ENCODE measurements at regions not wholly inside any gene's neighbourhood (a gene's known extent, or its start where the extent isn't known, plus 50 kb on each side); places are given as distances from the start of the nearest gene placed in this dataset.

- TF ChIP-seq ZFX (IDR thresholded peaks at IDR 0.05; ENCODE audit: borderline replicate concordance): no peak
- TF ChIP-seq CTCF (IDR thresholded peaks at IDR 0.05): no peak
- H3K27ac ChIP-seq: no peak overlapping the region
These were observed 398.5 kb upstream of the SASH1 start for GRCh38 chr6:147944122-147944521.

- TF ChIP-seq CTCF (IDR thresholded peaks at IDR 0.05): no peak
- no peak for TF ChIP-seq ZFX (IDR thresholded peaks at IDR 0.05; ENCODE audit: borderline replicate concordance)
These were observed 395.1 kb upstream of the SASH1 start for GRCh38 chr6:147947521-147947920.

GRCh38 chr6:147949981-147950622 lies 392.5 kb upstream of the SASH1 start:
- TF ChIP-seq CTCF (IDR thresholded peaks at IDR 0.05) (no peak), ZFX (IDR thresholded peaks at IDR 0.05; ENCODE audit: borderline replicate concordance) (no peak)
- H3K27ac ChIP-seq: no peak overlapping the region

More at GRCh38 chr6:147947521-147947920, 395.1 kb upstream of the SASH1 start:
- H3K27ac ChIP-seq: no peak overlapping the region

GRCh38 chr6:147950623-147950987 lies 392.0 kb upstream of the SASH1 start:
- no peak for TF ChIP-seq CTCF (IDR thresholded peaks at IDR 0.05)
- no peak overlapping the region for H3K27ac ChIP-seq

GRCh38 chr6:147951726-147952125 lies 390.9 kb upstream of the SASH1 start:
- TF ChIP-seq CTCF (IDR thresholded peaks at IDR 0.05) (no peak), ZFX (IDR thresholded peaks at IDR 0.05; ENCODE audit: borderline replicate concordance) (no peak)
- no peak overlapping the region for H3K27ac ChIP-seq

- H3K27ac ChIP-seq: no peak overlapping the region
- TF ChIP-seq ZFX (IDR thresholded peaks at IDR 0.05; ENCODE audit: borderline replicate concordance) (no peak), CTCF (IDR thresholded peaks at IDR 0.05) (no peak)
These were observed 387.7 kb upstream of the SASH1 start for GRCh38 chr6:147954938-147955337.

- TF ChIP-seq ZFX (IDR thresholded peaks at IDR 0.05; ENCODE audit: borderline replicate concordance) (no peak), CTCF (IDR thresholded peaks at IDR 0.05) (no peak)
- no peak overlapping the region for H3K27ac ChIP-seq
These were observed 384.0 kb upstream of the SASH1 start for GRCh38 chr6:147958683-147959082.
